A549 (cell line): ENCODE measurements at regions not wholly inside any gene's neighbourhood (a gene's known extent, or its start where the extent isn't known, plus 50 kb on each side); places are given as distances from the start of the nearest gene placed in this dataset.

ENCODE experiments used
- ATAC-seq, 2 experiments: fragments of 200-7000 bp in 1 of 2; fragments of >200 bp in 1 of 2; cut with Nextera tagmentation in 1 of 2; cut with Tn5 transposase in 1 of 2; 3 replicates each; pipeline versions ENCODE4 v1.8.0 to v1.9.1; 2018 to 2020; ENCODE audit warnings: mild to moderate bottlenecking in 1 of 2, moderate library complexity in 1 of 2
- CTCF ChIA-PET: fragments of 300-600 bp; sonication (Branson Sonifier 250); formaldehyde crosslinking; extraction: SDS; loops from one replicate; lab custom pipeline; 2021; ENCODE audit warnings: antibody characterized with exemption, inconsistent platforms; lab: Yijun Ruan, JAX
- POLR2A ChIA-PET: fragments of 350-600 bp; formaldehyde crosslinking; extraction: SDS; loops from one replicate; lab custom pipeline; 2021; ENCODE audit warnings: antibody characterized with exemption, inconsistent platforms; lab: Yijun Ruan, JAX
- DNase-seq, 2 experiments: peaks; one replicate each; pipeline versions ENCODE4 v3.0.0 to v3.0.0-alpha.2; 2011 to 2016; ENCODE audit warnings: low read depth in 1 of 2, low spot score in 1 of 2
- FAIRE-seq: peaks from 2 replicates; lab custom pipeline; 2011; peaks lifted over from hg19 to GRCh38; lab: Jason Lieb, UNC
- H3K27ac ChIP-seq, 2 experiments: fragments of >200 bp; sonication (Bioruptor Twin); formaldehyde crosslinking; 3 replicates each; pipeline ENCODE4 v1.5.1; 2016 to 2017
- H3K4me1 ChIP-seq: fragments of >200 bp; sonication (Bioruptor Twin); formaldehyde crosslinking; 3 replicates; pipeline ENCODE4 v1.6.1; 2016
- H3K4me2 ChIP-seq: fragments of >200 bp; sonication (Bioruptor Twin); formaldehyde crosslinking; 3 replicates; pipeline ENCODE4 v1.6.1; 2016
- H3K4me3 ChIP-seq: fragments of >200 bp; sonication (Bioruptor Twin); formaldehyde crosslinking; 3 replicates; pipeline ENCODE4 v1.5.1; 2016
- H3K9me3 ChIP-seq: fragments of >200 bp; sonication (Bioruptor Twin); formaldehyde crosslinking; 3 replicates; pipeline ENCODE4 v1.6.1; 2016
- BHLHE40 ChIP-seq: IDR thresholded peaks from 2 replicates; pipeline ENCODE4 v1.6.1; 2012; ENCODE audit warnings: low read depth, low read length, inconsistent platforms
- CBX2 ChIP-seq: fragments of 200-600 bp; sonication (generic); IDR thresholded peaks from 2 replicates; pipeline ENCODE4 v1.6.1; 2016; ENCODE audit warnings: low read depth, mild to moderate bottlenecking, borderline replicate concordance
- E2F6 ChIP-seq: IDR thresholded peaks from 2 replicates; pipeline ENCODE4 v1.6.1; 2012; ENCODE audit warnings: low read depth, borderline replicate concordance
- EHF ChIP-seq: fragments of 250-450 bp; sonication (Bioruptor Pico); IDR thresholded peaks from 2 replicates; pipeline ENCODE4 v1.5.0; 2020; ENCODE audit warnings: mild to moderate bottlenecking
- ELK1 ChIP-seq: fragments of 150-350 bp; IDR thresholded peaks from 2 replicates; pipeline ENCODE4 v1.6.1; 2014; ENCODE audit warnings: low read depth, mild to moderate bottlenecking, low read length
- ESRRA ChIP-seq: fragments of 150-350 bp; IDR thresholded peaks from 2 replicates; pipeline ENCODE4 v1.6.1; 2014; ENCODE audit warnings: mild to moderate bottlenecking, low read length, borderline replicate concordance
- FOSB ChIP-seq: fragments of 250-450 bp; sonication (Bioruptor Pico); IDR thresholded peaks from 2 replicates; pipeline ENCODE4 v1.5.0; 2020; ENCODE audit warnings: mild to moderate bottlenecking, moderate library complexity
- HES2 ChIP-seq: fragments of >200 bp; sonication (Bioruptor Twin); formaldehyde crosslinking; IDR thresholded peaks from 2 replicates; pipeline ENCODE4 v1.6.1; 2016
- HEYL ChIP-seq: fragments of 250-450 bp; sonication (Bioruptor Pico); IDR thresholded peaks from 2 replicates; pipeline ENCODE4 v1.8.0; 2021; ENCODE audit warnings: mild to moderate bottlenecking, moderate library complexity
- HOXA7 ChIP-seq: fragments of 250-450 bp; sonication (Bioruptor Pico); IDR thresholded peaks from 2 replicates; pipeline ENCODE4 v1.5.0; 2020; ENCODE audit warnings: mild to moderate bottlenecking, moderate library complexity
- HOXB13 ChIP-seq: fragments of 250-450 bp; sonication (Bioruptor Pico); IDR thresholded peaks from 2 replicates; pipeline ENCODE4 v1.5.0; 2020; ENCODE audit warnings: low read depth, mild to moderate bottlenecking, moderate library complexity
- JUNB ChIP-seq: fragments of >200 bp; sonication (Bioruptor Twin); formaldehyde crosslinking; IDR thresholded peaks from 2 replicates; pipeline ENCODE4 v1.6.1; 2016
- KDM1A ChIP-seq: fragments of 200-600 bp; sonication (generic); IDR thresholded peaks from 2 replicates; pipeline ENCODE4 v1.6.1; 2016; ENCODE audit warnings: low read depth, mild to moderate bottlenecking
- KDM5A ChIP-seq: fragments of 200-600 bp; sonication (generic); IDR thresholded peaks from 2 replicates; pipeline ENCODE4 v1.6.1; 2016; ENCODE audit warnings: antibody characterized with exemption, mild to moderate bottlenecking
- MAX ChIP-seq: IDR thresholded peaks from 2 replicates; pipeline ENCODE4 v1.6.1; 2012
- NFE2L2 ChIP-seq: fragments of 150-350 bp; conservative IDR thresholded peaks from 2 replicates; pipeline ENCODE4 v1.6.1; 2014; ENCODE audit warnings: low read length
- POLR2AphosphoS2 ChIP-seq: conservative IDR thresholded peaks from 2 replicates; pipeline ENCODE4 v1.6.1; 2012; ENCODE audit warnings: low read length, improper control_type of control experiment, inconsistent platforms
- RFX5 ChIP-seq: fragments of 450-650 bp; IDR thresholded peaks from 2 replicates; pipeline ENCODE4 v1.7.1; 2014; ENCODE audit warnings: antibody characterized with exemption, mild to moderate bottlenecking, moderate library complexity
- RNF2 ChIP-seq: fragments of 200-600 bp; sonication (generic); IDR thresholded peaks from 2 replicates; pipeline ENCODE4 v1.6.1; 2016; ENCODE audit warnings: low read depth, mild to moderate bottlenecking, antibody characterized with exemption, moderate library complexity, borderline replicate concordance
- SREBF2 ChIP-seq: fragments of 450-650 bp; IDR thresholded peaks from 2 replicates; pipeline ENCODE4 v1.6.1; 2014; ENCODE audit warnings: mild to moderate bottlenecking, moderate library complexity
- TP53 ChIP-seq: fragments of 250-450 bp; sonication (Bioruptor Pico); IDR thresholded peaks from 2 replicates; pipeline ENCODE4 v1.5.0; 2021; ENCODE audit warnings: mild to moderate bottlenecking, moderate library complexity
- ZNF302 ChIP-seq: fragments of 250-450 bp; sonication (Bioruptor Pico); IDR thresholded peaks from 2 replicates; pipeline ENCODE4 v1.9.0; 2021; ENCODE audit warnings: inconsistent platforms, mild to moderate bottlenecking, moderate library complexity
- WGBS: methylation state at CpG from one replicate; pipeline ENCODE4 v1.1.6; 2017; ENCODE audit errors: missing lambda C conversion rate; 5-methylcytosine and 5-hydroxymethylcytosine counted together

- POLR2A ChIA-PET: no interaction called here
- FAIRE-seq (no peak), ATAC-seq (no peak)
Measured at GRCh38 chr9:73402081-73403028, 250.7 kb downstream of the ANXA1 start.

GRCh38 chr9:73411494-73411893 lies 259.8 kb downstream of the ANXA1 start:
- Histone ChIP-seq H3K4me1 (no peaks in the 10 kb centered on the region), H3K4me2 (no peak overlapping the region), H3K27ac (no peak overlapping the region), H3K4me3 (no peak overlapping the region), H3K9me3 (no peaks in the 10 kb centered on the region)
- no peak for FAIRE-seq
- POLR2A ChIA-PET: no interaction called here
- DNase-seq: no peak
- CTCF ChIA-PET: interaction anchor here (0.7 kb wide), 1 partner anchor 76 kb away, joined by 3 read pairs; no protein-coding TSS in a partner anchor
- 47% methylated on average over 2 of the region's 2 CpGs for WGBS
- no peak for TF ChIP-seq TP53 (CRISPR knock-in tag)
- TF ChIP-seq JUNB: no peak
- no peak for TF ChIP-seq POLR2AphosphoS2
- no peak for TF ChIP-seq ZNF302 (CRISPR knock-in tag)
- TF ChIP-seq KDM5A: no peak
- no peak for TF ChIP-seq E2F6
- TF ChIP-seq CBX2: no peak
- no peak for TF ChIP-seq ESRRA
- TF ChIP-seq RFX5: no peak
- no peak for TF ChIP-seq NFE2L2
- ATAC-seq: no peak

More at GRCh38 chr9:73402081-73403028, 250.7 kb downstream of the ANXA1 start:
- peaks cover 2% of the 10 kb centered on the region; the same call in 1 of the 3 replicates for H3K9me3 ChIP-seq
- WGBS: 54% methylated on average over 4 of the region's 4 CpGs
- H3K4me2 ChIP-seq: no peak overlapping the region
- no peak overlapping the region for H3K27ac ChIP-seq
- no peak for DNase-seq
- CTCF ChIA-PET: no interaction called here
- no peak for TF ChIP-seq SREBF2
- TF ChIP-seq RNF2: no peak
- no peak for TF ChIP-seq HEYL (CRISPR knock-in tag)
- TF ChIP-seq, all 56 proteins: peak for 0
- no peaks in the 10 kb centered on the region for H3K4me1 ChIP-seq
- no peak overlapping the region for H3K4me3 ChIP-seq

GRCh38 chr9:73412874-73413273 lies 261.2 kb downstream of the ANXA1 start:
- no peak overlapping the region for H3K4me3 ChIP-seq
- FAIRE-seq: no peak
- H3K9me3 ChIP-seq: no peaks in the 10 kb centered on the region
- DNase-seq: no peak
- POLR2A ChIA-PET: no interaction called here
- CTCF ChIA-PET: no interaction called here
- H3K27ac ChIP-seq: no peak overlapping the region
- H3K4me1 ChIP-seq: no peaks in the 10 kb centered on the region
- no peak for ATAC-seq
- no peak for TF ChIP-seq ELK1
- no peak for TF ChIP-seq FOSB (CRISPR knock-in tag)
- TF ChIP-seq KDM1A: no peak
- no peak for TF ChIP-seq HOXA7 (CRISPR knock-in tag)
- TF ChIP-seq TP53 (CRISPR knock-in tag): no peak
- no peak for TF ChIP-seq MAX
- TF ChIP-seq ESRRA: no peak
- no peak for TF ChIP-seq HES2
- no peak for TF ChIP-seq HOXB13 (CRISPR knock-in tag)
- no peak for TF ChIP-seq EHF
- no peak for TF ChIP-seq BHLHE40
- TF ChIP-seq HEYL (CRISPR knock-in tag): no peak
- no peak for TF ChIP-seq JUNB
- no peak overlapping the region for H3K4me2 ChIP-seq
